ENCODE measurements at regions not wholly inside any gene's neighbourhood (a gene's known extent, or its start where the extent isn't known, plus 50 kb on each side); places are given as distances from the start of the nearest gene placed in this dataset.

GRCh38 chr2:128778843-128779242 lies 460.2 kb upstream of the HS6ST1 start:
- CTCF ChIA-PET: no interaction called here
- TF ChIP-seq EZH2 (IDR thresholded peaks at IDR 0.05; ENCODE audit: borderline replicate concordance, low read depth, low read length, poor library complexity, severe bottlenecking) (no peak), CTCF (conservative IDR thresholded peaks at IDR 0.05; ENCODE audit: low read depth, low read length) (no peak)
- no TSS peak for BruUV-seq (replicated peaks)

GRCh38 chr2:128779301-128780095 lies 460.8 kb upstream of the HS6ST1 start:
- BruUV-seq (replicated peaks): no TSS peak
- H3K36me3 ChIP-seq (ENCODE audit: insufficient read depth, low read length, poor library complexity, severe bottlenecking): no peaks in the 10 kb centered on the region
- no peaks in the 10 kb centered on the region for H3K9me3 ChIP-seq (ENCODE audit: low read depth, low read length, poor library complexity, severe bottlenecking)
- TF ChIP-seq CTCF (conservative IDR thresholded peaks at IDR 0.05; ENCODE audit: low read depth, low read length): no peak
- no peak for TF ChIP-seq EZH2 (IDR thresholded peaks at IDR 0.05; ENCODE audit: borderline replicate concordance, low read depth, low read length, poor library complexity, severe bottlenecking)
- intact Hi-C loops (cut with micrococcal nuclease; ENCODE audit: unreplicated experiment): no loop called here
- H3K27me3 ChIP-seq (replicated peaks; ENCODE audit: insufficient read depth, low read depth, low read length, poor library complexity): peaks cover 7% of the 10 kb centered on the region
- no peak overlapping the region for H3K27ac ChIP-seq (ENCODE audit: low read depth, low read length, poor library complexity, severe bottlenecking)
- ChIA-PET CTCF (no interaction called here), POLR2A (ENCODE audit: low non-redundant PET) (no interaction called here)
- no peak overlapping the region for H3K4me3 ChIP-seq (ENCODE audit: low read depth, low read length, poor library complexity, severe bottlenecking)
- H3K4me1 ChIP-seq (ENCODE audit: insufficient read depth, low read length, poor library complexity, severe bottlenecking): no peaks in the 10 kb centered on the region
- DNase-seq (ENCODE audit: low spot score): no peak

More at GRCh38 chr2:128778843-128779242, 460.2 kb upstream of the HS6ST1 start:
- H3K27ac ChIP-seq (ENCODE audit: low read depth, low read length, poor library complexity, severe bottlenecking): no peak overlapping the region
- H3K4me1 ChIP-seq (ENCODE audit: insufficient read depth, low read length, poor library complexity, severe bottlenecking): no peaks in the 10 kb centered on the region
- H3K4me3 ChIP-seq (ENCODE audit: low read depth, low read length, poor library complexity, severe bottlenecking): no peak overlapping the region
- no peak for DNase-seq (ENCODE audit: low spot score)
- peaks cover 7% of the 10 kb centered on the region for H3K27me3 ChIP-seq (replicated peaks; ENCODE audit: insufficient read depth, low read depth, low read length, poor library complexity)
- POLR2A ChIA-PET (ENCODE audit: low non-redundant PET): no interaction called here
- H3K36me3 ChIP-seq (ENCODE audit: insufficient read depth, low read length, poor library complexity, severe bottlenecking): no peaks in the 10 kb centered on the region
- H3K9me3 ChIP-seq (ENCODE audit: low read depth, low read length, poor library complexity, severe bottlenecking): no peaks in the 10 kb centered on the region
- intact Hi-C loops (cut with micrococcal nuclease; ENCODE audit: unreplicated experiment): no loop called here

- Histone ChIP-seq H3K4me1 (ENCODE audit: insufficient read depth, low read length, poor library complexity, severe bottlenecking) (peaks cover 6% of the 10 kb centered on the region), H3K27me3 (replicated peaks; ENCODE audit: insufficient read depth, low read depth, low read length, poor library complexity) (peaks cover 7% of the 10 kb centered on the region), H3K27ac (ENCODE audit: low read depth, low read length, poor library complexity, severe bottlenecking) (no peak overlapping the region), H3K9me3 (ENCODE audit: low read depth, low read length, poor library complexity, severe bottlenecking) (no peaks in the 10 kb centered on the region), H3K36me3 (ENCODE audit: insufficient read depth, low read length, poor library complexity, severe bottlenecking) (no peaks in the 10 kb centered on the region), H3K4me3 (ENCODE audit: low read depth, low read length, poor library complexity, severe bottlenecking) (no peak overlapping the region)
- ChIA-PET POLR2A (ENCODE audit: low non-redundant PET) (no interaction called here), CTCF (no interaction called here)
- TF ChIP-seq CTCF (conservative IDR thresholded peaks at IDR 0.05; ENCODE audit: low read depth, low read length) (no peak), EZH2 (IDR thresholded peaks at IDR 0.05; ENCODE audit: borderline replicate concordance, low read depth, low read length, poor library complexity, severe bottlenecking) (no peak)
- DNase-seq (ENCODE audit: low spot score): no peak
- no TSS peak for BruUV-seq (replicated peaks)
- intact Hi-C loops (cut with micrococcal nuclease; ENCODE audit: unreplicated experiment): no loop called here
Observed at GRCh38 chr2:128780434-128781080, 461.9 kb upstream of the HS6ST1 start.

All from A673 (cell line).